WTC11 (cell line): ENCODE measurements at regions not wholly inside any gene's neighbourhood (a gene's known extent, or its start where the extent isn't known, plus 50 kb on each side); places are given as distances from the start of the nearest gene placed in this dataset.

ENCODE experiments used
- ATF6 ChIP-seq: sonication (generic); formaldehyde crosslinking; IDR thresholded peaks from 2 replicates; pipeline ENCODE4 v1.8.1; 2023; ENCODE audit warnings: mild to moderate bottlenecking, missing genetic modification reagents
- CTCF ChIP-seq: fragments of 200-600 bp; IDR thresholded peaks from 2 replicates; pipeline ENCODE4 v1.8.0; 2022; ENCODE audit warnings: antibody characterized with exemption
- PREB ChIP-seq: sonication (generic); formaldehyde crosslinking; IDR thresholded peaks from 2 replicates; pipeline ENCODE4 v1.8.1; 2022; ENCODE audit warnings: mild to moderate bottlenecking, missing genetic modification reagents, moderate library complexity, borderline replicate concordance
- TEAD4 ChIP-seq: sonication (generic); formaldehyde crosslinking; IDR thresholded peaks from 2 replicates; pipeline ENCODE4 v1.8.0; 2022; ENCODE audit warnings: mild to moderate bottlenecking, missing genetic modification reagents

GRCh38 chr7:26563406-26563805 lies 271.7 kb downstream of the SNX10 start:
- TF ChIP-seq ATF6 (CRISPR knock-in tag), result no peak
- no peak for TF ChIP-seq CTCF
- TF ChIP-seq TEAD4 (CRISPR knock-in tag), result no peak
- no peak for TF ChIP-seq PREB (CRISPR knock-in tag)
